ENCODE measurements at regions not wholly inside any gene's neighbourhood (a gene's known extent, or its start where the extent isn't known, plus 50 kb on each side); places are given as distances from the start of the nearest gene placed in this dataset.

GRCh38 chr18:35822413-35822812 is 150.1 kb upstream of the RMP24 start:
- intact Hi-C loops (cut with DNase I) = no loop called here
- H3K4me3 ChIP-seq = no peak overlapping the region
- H3K9me3 ChIP-seq = no peaks in the 10 kb centered on the region
- 41 to 60% (median 51%) methylated on average over 6 of the region's 6 CpGs for WGBS, 4 donors
- TF ChIP-seq CTCF (IDR thresholded peaks at IDR 0.05) (no peak), POLR2A (IDR thresholded peaks at IDR 0.05) (no peak)
- DNase-seq (no peak), ATAC-seq (no peak)
- H3K27me3 ChIP-seq = no peaks in the 10 kb centered on the region
- no peaks in the 10 kb centered on the region for H3K4me1 ChIP-seq
- H3K27ac ChIP-seq = no peak overlapping the region
- no peaks in the 10 kb centered on the region for H3K36me3 ChIP-seq

- no peaks in the 10 kb centered on the region for H3K27me3 ChIP-seq
- 43 to 59% (median 51%) methylated on average over 1 of the region's 1 CpG for WGBS, 4 donors
- TF ChIP-seq CTCF (IDR thresholded peaks at IDR 0.05) = no peak
- TF ChIP-seq POLR2A (IDR thresholded peaks at IDR 0.05) = no peak
- intact Hi-C loops (cut with DNase I) = no loop called here
- no peak for ATAC-seq
- DNase-seq = no peak
- H3K4me3 ChIP-seq = no peak overlapping the region
- H3K27ac ChIP-seq = no peak overlapping the region
- H3K36me3 ChIP-seq = no peaks in the 10 kb centered on the region
- H3K4me1 ChIP-seq = no peaks in the 10 kb centered on the region
- H3K9me3 ChIP-seq = peaks cover 0 to 9% (median 0%) of the 10 kb centered on the region in 12 donors
Measured at GRCh38 chr18:35826477-35826876, 146.0 kb upstream of the RMP24 start.

- Histone ChIP-seq H3K4me1 (no peaks in the 10 kb centered on the region), H3K9me3 (peaks cover 0 to 19% (median 6%) of the 10 kb centered on the region in 12 donors), H3K36me3 (no peaks in the 10 kb centered on the region), H3K27me3 (no peaks in the 10 kb centered on the region), H3K4me3 (no peak overlapping the region), H3K27ac (no peak overlapping the region)
- intact Hi-C loops (cut with DNase I) = no loop called here
- no peak for TF ChIP-seq CTCF (IDR thresholded peaks at IDR 0.05)
- no peak for TF ChIP-seq POLR2A (IDR thresholded peaks at IDR 0.05)
- DNase-seq = no peak
- no peak for ATAC-seq
Measured at GRCh38 chr18:35827275-35827902, 145.1 kb upstream of the RMP24 start.

GRCh38 chr18:35827903-35828275 is 144.6 kb upstream of the RMP24 start:
- H3K27me3 ChIP-seq = no peaks in the 10 kb centered on the region
- ATAC-seq (no peak), DNase-seq (no peak)
- no peak overlapping the region for H3K4me3 ChIP-seq
- H3K36me3 ChIP-seq = no peaks in the 10 kb centered on the region
- no peaks in the 10 kb centered on the region for H3K4me1 ChIP-seq
- no peak overlapping the region for H3K27ac ChIP-seq
- WGBS, 4 donors = 96 to 100% (median 98%) methylated on average over 2 of the region's 2 CpGs
- intact Hi-C loops (cut with DNase I) = no loop called here
- no peak for TF ChIP-seq CTCF (IDR thresholded peaks at IDR 0.05)
- TF ChIP-seq POLR2A (IDR thresholded peaks at IDR 0.05) = no peak
- peaks cover 0 to 24% (median 7%) of the 10 kb centered on the region in 12 donors for H3K9me3 ChIP-seq

Data from heart left ventricle (tissue), 16 donors.